GM12878 (cell line): ENCODE measurements at regions not wholly inside any gene's neighbourhood (a gene's known extent, or its start where the extent isn't known, plus 50 kb on each side); places are given as distances from the start of the nearest gene placed in this dataset.

Source experiments
- ATAC-seq: fragments of 200-7000 bp; cut with Tn5 transposase; 3 replicates; pipeline ENCODE4 v1.9.1; 2020; ENCODE audit warnings: mild to moderate bottlenecking, moderate library complexity
- BruUV-seq: library from RNA; stranded (reverse); fragments of 400-500 nt; replicated peaks from 2 replicates; lab custom pipeline; 2021; lab: Mats Ljungman, UMichigan
- CTCF ChIA-PET: fragments of 300-600 bp; sonication (Branson Sonifier 250); formaldehyde crosslinking; extraction: SDS; loops from one replicate; lab custom pipeline; 2021; ENCODE audit warnings: inconsistent platforms; lab: Yijun Ruan, JAX
- POLR2A ChIA-PET: fragments of 350-600 bp; formaldehyde crosslinking; extraction: SDS; loops from one replicate; lab custom pipeline; 2021; ENCODE audit warnings: inconsistent platforms; lab: Charles Lee
- RAD21 ChIA-PET: fragments of 300-600 bp; sonication (Branson Sonifier 250); formaldehyde crosslinking; loops from one replicate; lab custom pipeline; 2023; ENCODE audit warnings: antibody characterized with exemption; ENCODE audit not compliant: unreplicated experiment; lab: Charles Lee
- SMC1A ChIA-PET: fragments of 300-600 bp; sonication (Branson Sonifier 250); formaldehyde crosslinking; loops from one replicate; lab custom pipeline; 2023; ENCODE audit not compliant: unreplicated experiment, uncharacterized antibody; lab: Charles Lee
- DNase-seq: peaks from one replicate; pipeline ENCODE4 v3.0.0-alpha.2; 2011; ENCODE audit warnings: low read depth, low spot score
- FAIRE-seq: peaks from 3 replicates; lab custom pipeline; 2011; peaks lifted over from hg19 to GRCh38; lab: Jason Lieb, UNC
- H2AFZ ChIP-seq: 2 replicates; pipeline ENCODE4 v1.6.0; 2011; ENCODE audit warnings: low read depth, low read length, control low read depth; ENCODE audit not compliant: control insufficient read depth
- H3K27ac ChIP-seq: 2 replicates; pipeline ENCODE4 v1.5.1; 2011; ENCODE audit warnings: control low read depth; ENCODE audit not compliant: control insufficient read depth, insufficient read depth
- H3K27me3 ChIP-seq, 2 experiments: replicated peaks in 1 of 2; 2 replicates each; pipeline versions ENCODE4 v1.6.0 to v1.6.1; 2011; ENCODE audit warnings: low read length in 1 of 2; ENCODE audit not compliant: control insufficient read depth in 2 of 2, insufficient read depth in 2 of 2
- H3K36me3 ChIP-seq, 2 experiments: 2 replicates each; pipeline ENCODE4 v1.5.1; 2011; ENCODE audit warnings: low read length in 1 of 2; ENCODE audit not compliant: control insufficient read depth in 2 of 2, insufficient read depth in 2 of 2
- H3K4me1 ChIP-seq: 2 replicates; pipeline ENCODE4 v1.6.1; 2011; ENCODE audit warnings: mild to moderate bottlenecking, low read length, moderate library complexity, mixed read lengths; ENCODE audit not compliant: control insufficient read depth, insufficient read depth
- H3K4me2 ChIP-seq: 2 replicates; pipeline ENCODE4 v1.6.0; 2011; ENCODE audit warnings: control low read depth; ENCODE audit not compliant: control insufficient read depth, insufficient read depth
- H3K4me3 ChIP-seq: fragments of 200-600 bp; sonication (generic); 2 replicates; pipeline ENCODE4 v1.5.1; 2016
- H3K79me2 ChIP-seq: 2 replicates; pipeline ENCODE4 v1.6.0; 2011; ENCODE audit warnings: low read length; ENCODE audit not compliant: control insufficient read depth, insufficient read depth
- H3K9ac ChIP-seq: 2 replicates; pipeline ENCODE4 v1.8.0; 2011; ENCODE audit warnings: low read length, control low read depth, mixed read lengths; ENCODE audit not compliant: control insufficient read depth, insufficient read depth
- H3K9me3 ChIP-seq: replicated peaks from 3 replicates; pipeline ENCODE4 v1.5.1; 2011; ENCODE audit warnings: mild to moderate bottlenecking, low read length; ENCODE audit not compliant: control insufficient read depth, insufficient read depth
- H4K20me1 ChIP-seq: 2 replicates; pipeline ENCODE4 v1.6.0; 2011; ENCODE audit not compliant: control insufficient read depth, insufficient read depth
- ATF7 ChIP-seq: fragments of 450-650 bp; IDR thresholded peaks from 2 replicates; pipeline ENCODE4 v1.6.1; 2016; ENCODE audit warnings: low read depth, mild to moderate bottlenecking
- CBX3 ChIP-seq: fragments of 200-600 bp; sonication (generic); IDR thresholded peaks from 2 replicates; pipeline ENCODE4 v1.6.1; 2016; ENCODE audit warnings: low read depth, borderline replicate concordance
- JUND ChIP-seq: IDR thresholded peaks from 2 replicates; pipeline ENCODE4 v1.6.1; 2012; ENCODE audit warnings: low read depth, mild to moderate bottlenecking, low read length, improper control_type of control experiment, moderate library complexity
- NFYA ChIP-seq: IDR thresholded peaks from 2 replicates; pipeline ENCODE4 v1.6.1; 2011; ENCODE audit warnings: low read depth, mild to moderate bottlenecking, low read length, improper control_type of control experiment, borderline replicate concordance
- NR2C1 ChIP-seq: fragments of 450-650 bp; IDR thresholded peaks from 2 replicates; pipeline ENCODE4 v1.6.1; 2017; ENCODE audit warnings: antibody characterized with exemption, mild to moderate bottlenecking, moderate library complexity
- NR2C2 ChIP-seq: IDR thresholded peaks from 2 replicates; pipeline ENCODE4 v1.6.1; 2011; ENCODE audit warnings: borderline replicate concordance, low read depth; ENCODE audit not compliant: control insufficient read depth, insufficient read length
- whole genome bisulfite sequencing: methylation state at CpG from one replicate; pipeline ENCODE4 v1.1.6; 2016; ENCODE audit warnings: low lambda C conversion rate; ENCODE audit not compliant: insufficient replicate concordance, insufficient coverage; ENCODE audit errors: missing lambda C conversion rate; 5-methylcytosine and 5-hydroxymethylcytosine counted together
- in situ Hi-C: fragments of 300-500 bp; cut with MboI; formaldehyde crosslinking; loops from 9 replicates; pipeline ENCODE4 v1.14.3; 2018; ENCODE audit warnings: mixed read lengths
- intact Hi-C: fragments of 100-400 bp; cut with micrococcal nuclease; formaldehyde crosslinking; loops from one replicate; pipeline ENCODE4 v1.14.2; 2022; ENCODE audit not compliant: unreplicated experiment
- TF ChIP-seq, protein P1 (sequence below): IDR thresholded peaks from 2 replicates; pipeline ENCODE4 v1.6.1; 2011; ENCODE audit warnings: low read depth, mild to moderate bottlenecking, low read length, moderate library complexity, borderline replicate concordance; ENCODE audit errors: extremely low read depth

DNA sequence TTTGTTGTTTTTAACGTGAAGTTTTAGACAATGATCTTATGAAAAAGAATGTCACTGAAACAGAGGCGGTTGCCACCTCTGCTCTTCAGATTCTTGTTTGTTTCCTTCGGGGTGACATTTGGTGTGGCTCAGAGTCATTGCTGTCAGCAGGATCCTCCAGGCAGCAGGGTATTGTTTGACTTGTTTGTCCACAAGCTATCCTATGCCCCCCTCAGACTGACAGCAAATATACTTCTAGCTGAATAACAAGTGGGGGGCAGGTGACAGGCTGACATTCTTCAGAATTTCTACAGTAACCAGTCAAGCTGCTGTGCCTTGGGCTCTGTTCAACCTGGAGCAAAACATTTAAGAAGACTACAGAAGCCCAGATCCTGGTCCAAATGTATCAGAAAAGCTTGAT, 383.3 kb downstream of the YTHDC2 start:
- H2AFZ ChIP-seq: no peak overlapping the region
- no peaks in the 10 kb centered on the region for H3K4me1 ChIP-seq
- no peak overlapping the region for H3K4me3 ChIP-seq
- no peaks in the 10 kb centered on the region for H3K79me2 ChIP-seq
- no peaks in the 10 kb centered on the region for H4K20me1 ChIP-seq
- no peaks in the 10 kb centered on the region for H3K9me3 ChIP-seq
- RAD21 ChIA-PET: no interaction called here
- no peak overlapping the region for H3K9ac ChIP-seq
- H3K36me3 ChIP-seq: no peaks in the 10 kb centered on the region
- intact Hi-C loops (no loop called here), in situ Hi-C loops (no loop called here)
- no peaks in the 10 kb centered on the region; a peak in 1 of 4 replicates for H3K27me3 ChIP-seq
- H3K27ac ChIP-seq: no peak overlapping the region
- ATAC-seq: no peak
- no peak for FAIRE-seq
- BruUV-seq: no TSS peak
- no peak for DNase-seq
- no peak for TF ChIP-seq CBX3
- TF ChIP-seq, protein P1, sequence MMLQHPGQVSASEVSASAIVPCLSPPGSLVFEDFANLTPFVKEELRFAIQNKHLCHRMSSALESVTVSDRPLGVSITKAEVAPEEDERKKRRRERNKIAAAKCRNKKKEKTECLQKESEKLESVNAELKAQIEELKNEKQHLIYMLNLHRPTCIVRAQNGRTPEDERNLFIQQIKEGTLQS: no peak
- TF ChIP-seq, all 136 proteins: peak for 0
- no peak overlapping the region for H3K4me2 ChIP-seq
- ChIA-PET SMC1A (no interaction called here), POLR2A (no interaction called here), CTCF (no interaction called here)
- WGBS: 19% methylated on average over 3 of the region's 3 CpGs

GRCh38 chr5:113897748-113898147, 384.3 kb downstream of the YTHDC2 start:
- H3K79me2 ChIP-seq: no peaks in the 10 kb centered on the region
- no TSS peak for BruUV-seq
- POLR2A ChIA-PET: no interaction called here
- no peaks in the 10 kb centered on the region for H3K4me1 ChIP-seq
- no peaks in the 10 kb centered on the region for H3K9me3 ChIP-seq
- no peaks in the 10 kb centered on the region for H3K36me3 ChIP-seq
- H3K9ac ChIP-seq: no peak overlapping the region
- no peak for DNase-seq
- ATAC-seq: no peak
- CTCF ChIA-PET: no interaction called here
- H2AFZ ChIP-seq: no peak overlapping the region
- SMC1A ChIA-PET: no interaction called here
- H4K20me1 ChIP-seq: no peaks in the 10 kb centered on the region
- RAD21 ChIA-PET: no interaction called here
- H3K4me2 ChIP-seq: no peak overlapping the region
- no peak overlapping the region for H3K4me3 ChIP-seq
- H3K27ac ChIP-seq: no peak overlapping the region
- FAIRE-seq: no peak
- no peaks in the 10 kb centered on the region; a peak in 1 of 4 replicates for H3K27me3 ChIP-seq
- intact Hi-C loops: no loop called here
- in situ Hi-C loops: no loop called here
- WGBS: 40% methylated on average over 5 of the region's 5 CpGs
- no peak for TF ChIP-seq NR2C2
- TF ChIP-seq NFYA: no peak
- no peak for TF ChIP-seq NR2C1
- no peak for TF ChIP-seq JUND
- TF ChIP-seq ATF7: no peak
